Lower leg skin (tissue), 3 donors: ENCODE measurements at regions not wholly inside any gene's neighbourhood (a gene's known extent, or its start where the extent isn't known, plus 50 kb on each side); places are given as distances from the start of the nearest gene placed in this dataset.
"Not testable (repeated sequence)": the region's sequence is repeated elsewhere in the genome, so short reads cannot be mapped to it uniquely, and the experiment has no call there.

Experiments used
- CTCF ChIP-seq, 3 donors: fragments of 450-650 bp; IDR thresholded peaks; one replicate each; pipeline ENCODE4 v1.5.1; 2016; ENCODE audit warnings: antibody characterized with exemption in 3 of 3, mild to moderate bottlenecking in 3 of 3, moderate library complexity in 2 of 3
- POLR2A ChIP-seq, 2 donors: fragments of 450-650 bp; IDR thresholded peaks; one replicate each; pipeline ENCODE4 v1.6.1; 2016 to 2017; ENCODE audit warnings: antibody characterized with exemption in 2 of 2, mild to moderate bottlenecking in 1 of 2, moderate library complexity in 1 of 2

GRCh38 chr14:27908484-27908883, 858.1 kb upstream of the FOXG1 start:
- TF ChIP-seq CTCF, POLR2A (IDR thresholded peaks at IDR 0.05): not testable (repeated sequence)
